ENCODE measurements at regions not wholly inside any gene's neighbourhood (a gene's known extent, or its start where the extent isn't known, plus 50 kb on each side); places are given as distances from the start of the nearest gene placed in this dataset.

DNA sequence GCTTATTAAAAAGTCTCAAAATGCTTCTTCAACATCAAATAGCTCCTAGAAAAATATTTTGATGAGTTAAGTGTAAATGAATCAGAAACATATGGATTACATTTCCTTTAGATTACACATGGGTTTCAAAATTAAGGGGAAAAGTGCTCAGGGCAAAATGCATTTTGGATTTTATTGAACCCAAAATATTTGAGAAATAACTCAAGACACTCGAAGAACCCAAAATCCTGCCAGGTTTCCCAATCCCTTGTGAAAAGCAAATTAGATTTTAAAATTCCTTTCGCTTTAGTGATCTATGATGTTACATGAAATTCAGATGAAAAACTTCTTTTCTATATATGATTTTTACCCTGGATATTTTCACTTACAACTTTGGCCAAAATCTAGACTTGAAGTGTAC lies 847.4 kb upstream of the SOX9 start:
- no peak for DNase-seq (ENCODE audit: low read depth)

DNA sequence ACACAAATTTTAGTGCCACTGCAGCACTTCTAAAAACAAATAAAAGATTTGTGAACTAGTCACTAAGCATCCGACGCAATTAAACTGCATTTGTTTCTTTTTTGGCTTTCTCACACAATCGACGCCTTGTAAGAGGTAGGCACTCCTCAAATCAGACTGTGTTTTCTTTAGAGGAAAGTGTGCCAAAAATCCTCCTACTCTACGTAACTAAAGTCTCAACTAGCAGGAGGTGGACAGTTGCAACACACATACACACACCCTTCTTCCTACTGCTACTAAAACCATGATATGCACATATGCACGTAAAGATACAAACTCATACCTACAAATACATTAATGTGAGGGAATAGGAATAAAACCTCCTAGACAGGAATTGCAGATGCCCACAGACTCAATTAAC lies 844.7 kb upstream of the SOX9 start:
- peak; percentile 27 for DNase-seq (ENCODE audit: low read depth)

DNA sequence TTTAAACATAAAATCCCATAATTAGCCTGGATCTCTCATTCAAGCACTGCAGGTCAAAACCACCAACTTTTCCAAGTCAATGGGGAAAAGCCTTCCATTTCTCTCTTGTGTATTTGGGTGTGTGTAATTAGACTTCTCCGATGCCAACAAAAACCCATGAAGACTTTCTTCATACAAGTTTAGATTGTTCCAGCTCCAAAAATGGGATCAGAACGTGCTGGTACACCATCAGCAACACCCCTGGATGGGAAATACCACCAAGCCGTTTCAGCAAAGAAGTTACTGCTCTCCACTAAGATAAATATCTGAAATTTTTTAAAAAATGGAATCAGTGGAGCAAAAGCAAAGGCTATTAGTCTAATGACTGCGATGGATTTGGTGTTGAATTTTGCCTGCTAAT lies 837.3 kb upstream of the SOX9 start:
- DNase-seq (ENCODE audit: low read depth) = no peak

DNA sequence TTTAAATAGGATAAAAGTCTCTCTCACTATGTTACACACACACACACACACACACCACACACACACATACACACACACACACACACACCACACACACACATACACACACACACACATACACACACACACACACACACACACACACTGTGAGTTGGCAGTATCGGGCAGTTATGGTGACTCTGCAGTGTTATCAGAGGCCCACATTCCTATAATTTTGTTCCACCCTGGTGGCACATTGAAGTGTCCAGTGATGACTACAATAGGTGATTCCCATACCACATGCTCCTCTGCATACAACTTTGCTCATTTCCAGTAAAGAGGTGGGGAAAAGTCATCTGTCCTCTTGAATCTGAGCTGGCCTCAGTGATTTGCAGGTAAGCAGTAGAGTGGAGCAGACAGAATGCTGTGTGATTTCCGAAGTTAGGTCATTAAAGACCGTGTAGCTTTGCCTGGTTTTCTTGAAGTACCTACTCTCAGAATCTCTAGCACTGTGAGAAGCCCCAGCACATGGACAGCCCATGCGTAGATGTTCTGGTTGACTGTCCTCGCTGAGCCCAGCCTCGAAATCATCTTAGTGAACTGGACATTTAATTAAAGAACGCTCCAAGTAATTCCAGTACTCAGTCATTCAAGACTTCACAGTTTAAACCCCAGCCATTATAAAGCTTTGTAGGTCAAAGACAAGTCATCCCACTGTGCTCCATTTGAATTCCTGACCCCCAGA lies 836.6 kb upstream of the SOX9 start:
- no peak for DNase-seq (ENCODE audit: low read depth)

DNA sequence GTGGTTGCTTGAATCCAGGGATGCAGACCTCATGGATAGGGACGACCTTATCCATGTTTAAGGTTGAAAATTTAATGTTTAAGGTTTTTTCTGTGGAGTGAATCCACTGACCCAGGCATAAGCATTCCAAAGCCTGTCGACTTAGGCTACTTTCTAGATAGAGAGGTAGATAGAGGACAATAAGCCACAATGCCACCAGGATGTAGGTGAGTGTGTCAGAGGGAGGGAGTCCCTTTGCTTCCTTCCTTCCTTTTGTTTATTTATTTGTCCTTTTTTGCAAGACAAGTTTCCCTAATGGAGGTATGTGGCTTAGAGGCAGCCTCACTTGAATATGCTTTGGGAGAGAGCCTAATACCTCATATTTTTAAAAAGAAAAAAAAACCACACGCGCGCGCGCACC lies 834.2 kb upstream of the SOX9 start:
- no peak for DNase-seq (ENCODE audit: low read depth)

DNA sequence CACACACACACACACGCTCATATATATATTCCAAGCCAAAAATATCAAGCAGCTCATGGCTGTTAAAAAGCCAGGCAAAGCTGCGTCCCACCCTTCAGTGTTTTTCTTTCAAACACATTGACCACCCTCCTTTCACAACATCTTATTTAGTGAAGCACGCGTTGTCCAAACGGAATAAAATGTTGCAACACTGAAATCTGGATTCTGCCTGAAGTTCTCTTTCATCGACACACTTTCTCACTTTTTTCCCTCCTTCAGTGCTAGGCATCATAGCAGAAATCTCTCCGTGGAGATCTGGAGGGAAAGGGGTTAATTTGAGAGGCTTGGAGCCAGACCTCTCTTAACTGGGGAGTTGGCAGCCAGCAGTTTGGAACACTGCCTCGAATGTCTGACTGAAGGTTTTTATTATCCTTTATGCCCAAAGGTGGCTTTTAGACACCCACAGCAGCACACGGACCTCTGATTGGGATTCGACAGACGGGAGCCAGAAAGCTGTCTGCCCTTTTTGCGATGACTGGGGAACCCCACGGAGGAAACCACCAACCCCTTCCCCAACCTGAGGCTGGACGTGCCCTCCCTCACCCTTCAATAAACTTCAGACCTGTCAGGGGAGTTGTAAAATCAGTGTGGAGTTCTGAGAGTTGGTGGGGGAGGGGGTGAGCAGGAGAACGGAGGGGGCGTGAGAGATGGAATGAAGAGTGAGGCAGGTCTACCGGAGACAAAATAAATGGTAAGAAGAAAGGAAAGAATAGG lies 833.6 kb upstream of the SOX9 start:
- DNase-seq (ENCODE audit: low read depth) = peak; percentile 42

DNA sequence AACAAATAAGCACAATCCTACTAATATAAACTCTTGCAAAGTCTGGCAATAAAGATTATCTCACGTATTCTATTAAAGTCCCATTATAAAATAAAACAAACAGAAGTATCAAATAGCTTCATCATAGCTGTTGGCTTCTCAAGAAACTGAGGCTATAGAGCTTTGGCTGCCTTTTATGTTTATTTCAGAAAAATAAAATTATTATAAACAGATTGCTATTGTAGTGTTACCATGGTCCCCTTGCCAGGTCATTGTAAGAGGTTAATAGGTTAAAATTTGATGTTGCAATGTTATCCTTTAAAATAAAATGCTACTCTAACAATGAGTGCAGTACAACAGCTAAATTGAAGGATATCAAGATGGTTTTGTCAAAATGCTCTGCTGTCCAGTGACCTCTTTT lies 828.8 kb upstream of the SOX9 start:
- no peak for DNase-seq (ENCODE audit: low read depth)

DNA sequence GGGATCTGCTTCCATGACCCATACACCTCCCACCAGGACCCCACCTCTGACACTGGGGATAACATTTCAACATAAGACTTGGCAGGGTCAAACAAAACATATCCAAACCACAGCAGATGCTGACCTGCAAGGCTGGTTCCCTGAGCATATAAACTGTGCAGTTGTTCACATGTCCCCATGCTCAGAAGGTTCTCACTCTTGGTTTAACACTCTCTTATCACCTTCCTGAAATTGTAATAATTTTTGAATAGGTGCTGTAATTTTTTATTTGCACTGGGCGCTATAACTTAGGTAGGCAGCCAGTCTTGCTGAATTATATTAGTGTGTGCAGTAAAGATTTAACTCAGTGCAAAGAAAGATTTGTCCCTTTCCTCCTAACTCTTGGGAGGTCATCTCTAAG lies 824.8 kb upstream of the SOX9 start:
- DNase-seq (ENCODE audit: low read depth) = no peak

DNA sequence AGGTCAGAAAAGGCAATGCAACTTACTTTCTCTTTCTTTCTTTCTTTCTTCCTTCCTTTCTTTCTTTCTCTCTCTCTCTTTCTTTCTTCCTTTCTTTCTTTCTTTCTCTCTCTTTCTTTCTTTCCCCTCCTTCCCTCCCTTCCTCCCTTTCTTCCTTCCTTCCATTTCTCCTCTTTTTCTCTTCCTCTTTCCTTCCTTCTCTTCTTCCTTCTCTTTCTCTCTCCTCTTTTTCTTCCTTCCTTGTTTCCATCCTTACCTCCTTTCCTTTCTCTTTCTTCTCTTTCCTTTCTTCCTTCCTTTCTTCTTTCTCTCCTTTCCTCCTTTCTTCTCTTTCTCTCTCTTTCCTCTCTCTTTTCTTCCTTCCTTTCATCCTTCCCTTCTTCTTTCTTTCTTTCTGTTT lies 819.8 kb upstream of the SOX9 start:
- DNase-seq (ENCODE audit: low read depth) = no peak

DNA sequence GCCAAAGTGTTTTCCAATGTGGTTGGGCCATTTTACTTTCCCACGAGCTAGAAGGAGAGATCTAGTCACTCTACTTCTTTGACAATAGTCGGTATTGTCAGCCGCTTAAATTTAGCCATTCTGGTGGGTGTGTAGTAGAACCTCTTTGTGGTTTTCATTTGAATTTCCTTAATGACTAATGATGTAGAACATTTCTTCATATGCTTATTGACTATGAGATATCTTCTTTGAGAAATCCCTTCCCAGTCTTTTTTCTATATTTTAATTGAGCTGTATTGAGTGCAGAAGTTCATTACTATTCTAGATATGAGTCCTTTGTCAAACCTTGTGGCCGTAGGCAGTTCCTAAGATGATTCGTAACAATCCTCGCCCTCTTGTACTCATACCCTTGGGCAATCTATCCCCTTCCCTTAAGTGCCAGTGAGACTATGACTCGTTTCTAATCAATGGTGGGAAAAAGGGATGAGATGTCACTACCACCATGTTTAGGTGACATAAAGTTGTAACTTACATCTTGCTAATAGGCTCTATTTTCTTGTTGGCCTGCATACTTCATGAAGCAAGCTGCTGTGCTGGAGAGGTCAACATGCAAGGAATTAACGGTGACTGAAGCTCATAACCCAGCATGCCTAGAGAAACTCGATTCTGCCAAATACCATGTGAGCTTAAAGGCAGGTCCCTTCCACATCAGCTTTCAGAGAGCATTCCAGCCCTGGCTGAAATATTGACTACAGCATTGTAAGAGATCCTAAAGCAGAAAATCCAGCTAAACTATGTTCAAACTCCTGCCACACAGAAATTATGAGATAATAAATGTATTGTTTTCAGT lies 817.9 kb upstream of the SOX9 start:
- no peak for DNase-seq (ENCODE audit: low read depth)

DNA sequence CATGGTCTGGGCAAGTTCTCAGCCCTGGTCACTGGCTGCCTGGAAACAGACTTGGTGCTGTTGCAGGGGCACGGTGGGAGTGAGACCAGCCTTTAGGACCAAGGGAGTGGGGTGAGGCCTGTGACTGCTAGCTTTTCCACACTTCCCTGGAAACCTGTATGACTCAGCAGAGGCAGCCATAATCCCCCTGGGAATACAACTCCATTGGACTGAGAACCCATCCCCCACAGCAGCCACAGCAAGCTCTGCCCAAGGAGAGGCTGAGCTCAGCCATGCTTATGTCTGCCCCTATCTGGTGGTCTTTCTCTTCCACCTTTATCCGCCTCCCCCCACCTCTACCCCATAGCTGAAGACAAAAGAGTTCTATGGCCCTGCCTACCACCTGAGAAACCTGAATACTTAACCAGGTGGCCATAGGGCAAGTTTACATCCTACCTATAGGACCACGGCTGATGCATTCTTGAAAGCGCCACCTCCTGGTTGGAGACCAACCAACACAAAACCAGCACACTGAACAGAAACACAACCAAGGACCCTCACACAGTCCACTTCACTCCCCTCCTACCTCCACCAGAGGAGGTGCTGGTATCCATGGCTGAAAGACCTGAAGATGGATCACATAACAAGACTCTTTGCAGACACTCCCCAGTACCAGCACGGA lies 816.2 kb upstream of the SOX9 start:
- no peak for DNase-seq (ENCODE audit: low read depth)

DNA sequence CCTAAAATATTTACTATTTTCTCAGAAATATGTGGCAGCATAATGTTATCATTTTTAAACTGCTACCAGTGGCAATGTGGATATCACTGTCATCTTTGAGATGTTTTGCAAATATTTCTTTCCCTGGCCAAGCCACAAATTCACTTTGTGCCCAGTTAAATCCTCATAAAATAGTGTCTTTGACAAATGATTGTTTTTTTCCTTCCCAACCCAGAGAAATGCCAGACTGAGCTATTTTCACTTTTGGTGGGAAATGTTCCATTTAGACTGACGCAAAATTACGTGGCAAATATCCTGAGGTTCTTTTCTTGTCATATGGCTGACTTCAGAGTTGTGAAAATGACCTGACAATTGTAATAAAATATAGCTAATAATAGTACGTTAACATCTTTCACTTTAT lies 807.0 kb upstream of the SOX9 start:
- peak; percentile 36 for DNase-seq (ENCODE audit: low read depth)

DNA sequence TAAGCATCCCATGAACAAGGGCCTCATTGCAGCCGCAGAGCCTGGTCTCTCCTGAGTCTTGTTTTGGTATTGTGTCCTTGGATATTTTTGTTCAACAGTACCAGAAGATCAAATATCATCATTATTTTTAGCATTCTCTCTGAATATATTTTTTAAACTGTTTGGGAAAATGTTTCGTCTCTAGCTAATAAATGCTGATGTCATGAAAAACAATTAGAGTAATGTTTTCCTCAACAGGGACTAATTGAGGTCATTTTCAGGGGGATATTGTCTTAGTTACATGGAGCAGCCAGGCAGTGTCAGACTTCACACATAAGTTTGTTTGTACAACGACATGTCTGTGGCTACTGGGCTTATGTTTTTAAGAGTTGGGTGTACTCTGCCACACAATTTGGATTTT lies 805.3 kb upstream of the SOX9 start:
- no peak for DNase-seq (ENCODE audit: low read depth)

DNA sequence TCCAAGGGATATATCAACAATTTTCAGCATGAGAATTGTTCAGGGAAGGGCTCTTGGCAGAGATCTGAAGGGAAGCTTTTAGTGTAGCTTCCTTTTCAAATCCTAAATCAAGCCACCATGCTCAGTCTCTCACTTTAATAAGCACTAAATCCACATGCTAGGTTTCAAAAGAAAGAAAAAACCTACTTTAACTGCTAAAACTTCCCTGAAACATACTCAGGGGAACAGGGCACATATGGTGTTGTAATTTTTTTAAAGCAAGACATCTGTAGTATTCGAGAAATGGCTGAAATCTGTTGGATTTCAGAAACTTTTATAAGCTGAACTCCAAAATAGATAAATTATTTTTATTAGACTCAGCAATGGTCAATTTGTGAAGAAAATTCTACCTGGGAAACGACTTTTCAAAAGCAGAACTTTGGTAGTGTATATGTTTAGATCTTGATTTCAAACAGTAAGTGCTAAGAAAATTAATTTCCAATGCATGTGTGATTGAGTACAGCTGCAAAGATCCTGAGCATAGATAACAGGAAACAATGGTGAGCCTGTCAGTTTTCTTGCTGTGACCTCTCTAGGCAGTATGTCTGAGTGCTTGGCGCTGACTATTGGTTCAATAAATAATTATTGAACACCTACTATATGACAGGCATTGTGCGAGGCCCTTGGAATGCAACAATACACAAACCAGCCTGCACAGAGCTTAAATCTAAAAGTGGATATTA lies 804.5 kb upstream of the SOX9 start:
- DNase-seq (ENCODE audit: low read depth) = no peak

DNA sequence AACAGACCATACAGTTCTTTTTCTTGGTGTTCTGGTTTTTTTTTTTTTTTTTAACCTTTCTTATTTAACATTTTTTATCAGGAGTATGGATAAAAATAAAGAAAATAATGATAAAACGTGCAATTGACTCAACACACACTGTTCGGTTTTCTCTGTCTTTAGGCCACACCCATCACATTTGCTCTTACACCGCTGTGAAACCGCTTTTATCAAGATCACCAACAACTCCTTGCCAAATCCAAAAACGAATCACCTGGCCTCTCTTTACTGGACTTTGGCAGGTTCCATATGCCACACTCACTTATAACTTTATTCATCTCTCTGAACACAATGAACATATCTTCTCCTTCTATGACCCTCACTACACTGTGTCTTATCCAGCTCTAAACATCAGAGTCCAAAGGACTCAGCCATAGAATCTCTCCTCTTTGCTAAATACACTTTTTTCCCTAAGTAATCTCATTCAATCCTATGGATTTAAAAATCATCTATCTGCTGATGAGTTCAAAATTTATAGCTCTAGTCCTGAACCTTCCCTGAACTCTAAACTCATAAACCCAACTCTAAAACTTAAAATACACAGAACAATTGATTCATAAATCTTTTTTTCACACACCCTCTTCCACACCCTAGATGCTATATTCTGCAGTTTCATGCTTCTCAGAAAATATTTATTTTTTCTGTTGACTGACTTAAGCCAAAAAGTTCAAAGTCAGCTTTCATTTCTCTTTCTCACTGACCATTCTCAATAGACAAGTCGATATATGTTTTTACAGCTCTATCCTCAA lies 800.6 kb upstream of the SOX9 start:
- no peak for DNase-seq (ENCODE audit: low read depth)

DNA sequence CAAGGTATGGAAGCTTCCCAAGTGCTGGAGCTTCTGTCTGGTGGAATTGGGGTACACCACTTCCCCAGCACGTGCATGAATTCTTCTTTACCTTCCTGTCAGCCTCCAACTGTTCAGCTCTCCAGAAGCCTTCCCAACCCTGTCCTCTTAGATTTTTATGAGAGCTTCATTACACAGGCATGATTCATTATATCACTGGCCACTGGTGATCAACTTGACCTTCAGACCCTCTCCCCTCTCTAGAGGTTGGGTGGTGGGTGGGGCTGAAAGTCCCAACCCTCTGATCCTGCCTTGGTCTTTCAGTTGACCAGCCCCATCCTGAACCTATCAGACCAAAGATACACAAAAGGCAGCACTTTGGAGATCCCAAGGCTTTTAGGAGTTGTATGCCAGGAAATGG lies 795.7 kb upstream of the SOX9 start:
- no peak for DNase-seq (ENCODE audit: low read depth)

DNA sequence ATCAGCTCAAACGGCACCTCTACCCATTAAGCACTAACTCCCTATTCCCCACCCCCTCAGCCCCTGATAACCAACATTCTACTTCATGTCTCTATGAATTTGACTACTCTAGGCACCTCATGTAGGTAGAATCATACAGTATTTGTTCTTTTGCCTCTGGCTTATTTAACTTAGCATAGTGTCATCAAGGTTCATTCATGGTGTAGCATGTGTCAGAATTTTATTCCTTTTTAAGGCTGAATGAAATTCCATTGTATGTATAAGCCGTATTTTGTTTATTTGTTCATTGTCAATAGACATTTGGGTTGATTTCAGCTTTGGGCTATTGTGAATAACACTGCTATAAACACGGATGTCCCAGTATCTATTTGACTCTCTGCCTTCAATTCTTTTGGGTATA lies 794.9 kb upstream of the SOX9 start:
- no peak for DNase-seq (ENCODE audit: low read depth)

DNA sequence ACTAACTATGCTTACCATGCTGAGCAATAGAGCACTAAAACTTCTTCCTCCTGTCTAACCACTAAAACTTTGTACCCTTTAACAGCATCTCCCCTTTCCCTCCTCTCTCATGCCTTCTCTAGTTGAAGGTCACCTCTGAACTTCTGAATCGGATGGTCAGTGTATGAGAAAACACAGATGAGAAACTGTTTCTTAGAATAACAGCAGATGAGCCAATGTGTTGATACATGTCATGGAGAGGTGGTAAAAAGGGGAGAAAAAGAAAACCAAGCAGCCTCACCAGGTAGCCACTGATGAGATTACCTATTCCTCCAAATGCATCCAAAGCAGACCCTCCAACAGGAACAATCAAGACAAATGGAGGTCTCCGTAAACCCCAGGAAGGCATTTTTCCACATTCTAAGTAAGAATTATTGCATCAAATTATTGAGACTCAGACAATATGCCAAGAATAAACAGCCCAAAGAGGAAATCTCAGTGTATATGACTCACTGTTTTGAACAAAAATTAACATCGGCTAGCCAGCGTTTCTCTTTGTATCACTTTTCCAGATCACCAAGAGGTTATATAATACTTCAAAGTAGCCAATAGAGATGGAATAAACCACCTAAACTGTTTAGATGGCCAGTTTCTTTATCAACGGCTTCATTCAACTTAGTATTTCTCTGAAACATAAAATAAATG lies 793.3 kb upstream of the SOX9 start:
- peak; percentile 59 for DNase-seq (ENCODE audit: low read depth)

DNA sequence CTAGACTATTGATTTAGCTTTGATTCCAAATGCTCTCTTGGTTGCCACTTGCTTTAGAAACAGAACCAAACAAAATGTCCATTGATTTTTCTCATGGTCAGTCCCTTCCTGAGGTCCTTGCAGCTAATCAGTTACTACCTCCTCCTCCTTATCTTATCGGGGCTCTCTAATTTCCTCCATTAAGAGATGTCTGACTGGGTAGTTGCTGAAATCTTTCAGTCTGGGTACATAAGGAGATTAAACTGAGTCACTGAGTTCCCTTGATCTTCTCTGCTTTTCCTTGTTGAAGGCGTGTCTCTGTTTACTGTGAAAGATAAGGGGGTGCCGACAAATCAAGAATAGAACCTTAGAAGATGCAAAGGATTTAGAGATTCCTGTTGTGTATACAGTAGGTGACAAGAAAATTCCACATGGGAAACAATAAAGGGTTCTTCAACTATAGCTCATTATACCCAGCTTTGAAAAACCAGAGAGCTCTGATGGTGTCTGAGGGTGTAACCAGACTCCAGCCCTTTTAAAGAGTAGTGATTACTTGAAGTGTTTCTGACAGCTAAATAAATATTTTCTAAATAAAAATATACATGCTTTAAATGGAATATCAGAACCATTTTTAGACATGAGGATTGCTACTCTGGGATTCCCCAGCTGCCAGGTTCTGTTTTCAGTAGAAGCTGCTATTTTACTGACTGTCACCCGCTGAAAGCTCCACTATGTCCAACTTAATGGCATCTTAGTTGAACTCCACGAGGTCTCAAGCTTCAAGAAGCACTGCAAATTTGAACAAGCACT lies 791.3 kb upstream of the SOX9 start:
- no peak for DNase-seq (ENCODE audit: low read depth)

DNA sequence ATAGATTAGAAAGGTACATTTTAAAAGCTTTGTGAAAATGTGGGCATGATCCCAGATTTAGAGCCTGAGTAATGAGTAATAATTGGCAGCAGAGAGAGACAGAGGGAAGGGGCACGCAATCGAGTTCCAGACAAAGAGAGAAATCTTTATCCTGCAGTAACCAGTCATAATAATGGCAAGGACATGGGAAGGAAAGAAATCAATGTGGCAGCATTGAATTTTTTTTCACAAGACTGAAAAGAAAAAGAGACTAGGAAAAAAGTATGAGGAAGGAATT lies 790.8 kb upstream of the SOX9 start:
- DNase-seq (ENCODE audit: low read depth) = no peak

All from RPMI7951 (cell line).